ENCODE measurements at regions not wholly inside any gene's neighbourhood (a gene's known extent, or its start where the extent isn't known, plus 50 kb on each side); places are given as distances from the start of the nearest gene placed in this dataset.

DNA sequence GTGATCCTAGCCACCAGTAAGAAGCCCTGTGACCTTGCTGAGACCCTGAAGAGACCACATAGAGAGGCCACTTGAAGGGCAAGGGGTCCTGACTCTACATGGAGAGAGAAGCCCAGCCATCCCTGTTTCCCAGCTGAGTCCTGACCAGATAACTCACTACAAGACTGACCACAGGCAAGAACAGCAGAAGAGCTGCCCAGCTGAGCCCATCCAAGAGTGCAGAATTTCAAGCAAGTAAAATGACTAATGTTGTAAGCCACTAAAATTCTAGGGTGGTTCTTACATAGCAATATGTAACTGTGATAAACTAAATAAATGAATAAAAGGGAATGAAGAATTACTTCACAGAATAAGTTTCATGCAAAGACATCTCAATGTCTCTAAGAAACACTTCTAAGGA lies 58.4 kb upstream of the WIPF1 start (continued):
- TF ChIP-seq, protein P1, sequence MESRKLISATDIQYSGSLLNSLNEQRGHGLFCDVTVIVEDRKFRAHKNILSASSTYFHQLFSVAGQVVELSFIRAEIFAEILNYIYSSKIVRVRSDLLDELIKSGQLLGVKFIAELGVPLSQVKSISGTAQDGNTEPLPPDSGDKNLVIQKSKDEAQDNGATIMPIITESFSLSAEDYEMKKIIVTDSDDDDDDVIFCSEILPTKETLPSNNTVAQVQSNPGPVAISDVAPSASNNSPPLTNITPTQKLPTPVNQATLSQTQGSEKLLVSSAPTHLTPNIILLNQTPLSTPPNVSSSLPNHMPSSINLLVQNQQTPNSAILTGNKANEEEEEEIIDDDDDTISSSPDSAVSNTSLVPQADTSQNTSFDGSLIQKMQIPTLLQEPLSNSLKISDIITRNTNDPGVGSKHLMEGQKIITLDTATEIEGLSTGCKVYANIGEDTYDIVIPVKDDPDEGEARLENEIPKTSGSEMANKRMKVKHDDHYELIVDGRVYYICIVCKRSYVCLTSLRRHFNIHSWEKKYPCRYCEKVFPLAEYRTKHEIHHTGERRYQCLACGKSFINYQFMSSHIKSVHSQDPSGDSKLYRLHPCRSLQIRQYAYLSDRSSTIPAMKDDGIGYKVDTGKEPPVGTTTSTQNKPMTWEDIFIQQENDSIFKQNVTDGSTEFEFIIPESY (IDR thresholded peaks at IDR 0.05; ENCODE audit: borderline replicate concordance, low read depth) = no peak

DNA sequence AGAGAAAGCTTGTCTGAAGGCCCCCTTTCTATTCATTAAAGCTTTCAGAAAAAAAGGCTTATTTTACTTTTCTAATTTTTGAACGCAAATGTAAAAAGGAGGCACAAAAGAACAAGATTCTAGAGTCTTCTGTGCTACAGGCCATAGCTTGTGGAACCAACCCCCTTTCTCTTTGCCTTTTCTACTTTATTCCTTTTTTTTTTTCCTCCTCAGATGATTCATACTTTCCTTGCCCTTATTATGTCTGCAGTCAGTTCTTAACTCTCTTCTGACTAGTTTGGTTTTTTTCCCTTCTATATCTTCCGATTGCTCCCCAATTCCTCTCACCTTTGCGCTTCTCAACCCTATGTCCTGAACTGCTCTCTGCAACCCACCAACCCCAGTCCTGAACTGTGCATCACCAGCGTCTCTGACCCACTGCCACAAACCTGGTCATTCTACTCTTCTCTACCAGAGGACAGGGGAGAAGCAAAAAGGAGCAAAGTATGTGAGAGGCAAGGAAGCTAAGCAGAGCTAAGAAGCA lies 56.9 kb upstream of the WIPF1 start:
- Histone ChIP-seq H4K20me1 (ENCODE audit: insufficient read depth) (no peaks in the 10 kb centered on the region), H3K27ac (ENCODE audit: low read depth in 2 of 2, low read length in 1 of 2) (peak overlapping the region; percentile 16 to 34; a peak in 3 of 4 replicates), H3K4me2 (0 out of 2 replicates have a peak overlapping the region, but pooled peaks have one; percentile 27), H3K9me3 (no peaks in the 10 kb centered on the region), H3K36me3 (replicated peaks in 1 of 2; ENCODE audit: control insufficient read depth in 1 of 2, insufficient read depth in 2 of 2, low read length in 1 of 2) (peaks cover 17 to 35% of the 10 kb centered on the region in 2 experiments), H3K9me2 (no peaks in the 10 kb centered on the region), H3K4me3 (ENCODE audit: low read depth in 2 of 2, low read length in 1 of 2) (no peak overlapping the region), H3F3A (replicated peaks; ENCODE audit: insufficient read depth) (no peaks in the 10 kb centered on the region), H3K4me1 (ENCODE audit: control insufficient read depth in 1 of 2, insufficient read depth in 2 of 2, low read depth in 1 of 2, low read length in 1 of 2) (peaks cover 6 to 8% of the 10 kb centered on the region in 2 experiments; a peak in 2 of 4 replicates), H3K27me3 (ENCODE audit: insufficient read depth) (no peaks in the 10 kb centered on the region), H3K79me2 (ENCODE audit: insufficient read depth) (peaks cover 86% of the 10 kb centered on the region), H3K9ac (no peak overlapping the region), H2AFZ (ENCODE audit: low read depth) (no peak overlapping the region)
- ChIA-PET CTCF (no interaction called here), POLR2A (no interaction called here)
- TF ChIP-seq JUND (IDR thresholded peaks at IDR 0.05) (peak; percentile 33; the same call in 1 of the 2 replicates), RAD21 (IDR thresholded peaks at IDR 0.05; ENCODE audit: low read length) (no peak), TEAD4 (IDR thresholded peaks at IDR 0.05; ENCODE audit: borderline replicate concordance, insufficient read depth) (no peak)
- TF ChIP-seq, protein P2, sequence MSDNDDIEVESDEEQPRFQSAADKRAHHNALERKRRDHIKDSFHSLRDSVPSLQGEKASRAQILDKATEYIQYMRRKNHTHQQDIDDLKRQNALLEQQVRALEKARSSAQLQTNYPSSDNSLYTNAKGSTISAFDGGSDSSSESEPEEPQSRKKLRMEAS (IDR thresholded peaks at IDR 0.05; ENCODE audit: low read depth) = no peak
- TF ChIP-seq, protein P3, sequence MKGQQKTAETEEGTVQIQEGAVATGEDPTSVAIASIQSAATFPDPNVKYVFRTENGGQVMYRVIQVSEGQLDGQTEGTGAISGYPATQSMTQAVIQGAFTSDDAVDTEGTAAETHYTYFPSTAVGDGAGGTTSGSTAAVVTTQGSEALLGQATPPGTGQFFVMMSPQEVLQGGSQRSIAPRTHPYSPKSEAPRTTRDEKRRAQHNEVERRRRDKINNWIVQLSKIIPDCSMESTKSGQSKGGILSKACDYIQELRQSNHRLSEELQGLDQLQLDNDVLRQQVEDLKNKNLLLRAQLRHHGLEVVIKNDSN (IDR thresholded peaks at IDR 0.05; ENCODE audit: borderline replicate concordance, low read depth) = no peak
- TF ChIP-seq, protein P4, sequence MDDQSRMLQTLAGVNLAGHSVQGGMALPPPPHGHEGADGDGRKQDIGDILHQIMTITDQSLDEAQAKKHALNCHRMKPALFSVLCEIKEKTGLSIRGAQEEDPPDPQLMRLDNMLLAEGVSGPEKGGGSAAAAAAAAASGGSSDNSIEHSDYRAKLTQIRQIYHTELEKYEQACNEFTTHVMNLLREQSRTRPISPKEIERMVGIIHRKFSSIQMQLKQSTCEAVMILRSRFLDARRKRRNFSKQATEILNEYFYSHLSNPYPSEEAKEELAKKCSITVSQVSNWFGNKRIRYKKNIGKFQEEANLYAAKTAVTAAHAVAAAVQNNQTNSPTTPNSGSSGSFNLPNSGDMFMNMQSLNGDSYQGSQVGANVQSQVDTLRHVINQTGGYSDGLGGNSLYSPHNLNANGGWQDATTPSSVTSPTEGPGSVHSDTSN (IDR thresholded peaks at IDR 0.05) = no peak
- 93% methylated on average over 4 of the region's 4 CpGs for WGBS (ENCODE audit: low lambda C conversion rate)
- DNase-seq = no peak

DNA sequence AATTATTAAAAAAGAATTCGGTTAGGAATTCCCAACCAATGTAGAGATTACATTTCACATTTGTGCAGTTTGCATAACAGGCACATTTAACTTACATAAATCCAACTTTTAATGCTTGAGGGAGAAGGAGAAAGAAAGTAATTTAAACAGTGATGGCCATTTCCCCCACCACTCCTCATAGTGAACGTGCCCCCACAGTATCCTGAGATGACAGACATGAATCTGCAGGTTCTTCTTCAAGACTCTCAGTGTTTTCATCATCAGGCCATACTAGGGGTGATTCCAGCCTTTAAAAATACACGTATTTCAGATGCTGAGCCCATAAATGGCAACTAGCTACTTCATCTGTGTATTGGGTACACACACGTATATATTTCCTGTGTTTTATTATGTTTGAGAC lies 51.3 kb upstream of the WIPF1 start:
- Histone ChIP-seq H3F3A (replicated peaks; ENCODE audit: insufficient read depth) (no peaks in the 10 kb centered on the region), H3K36me3 (replicated peaks in 1 of 2; ENCODE audit: control insufficient read depth in 1 of 2, insufficient read depth in 2 of 2, low read length in 1 of 2) (peaks cover 29 to 36% of the 10 kb centered on the region in 2 experiments), H3K9ac (no peak overlapping the region), H2AFZ (ENCODE audit: low read depth) (no peak overlapping the region), H3K27me3 (ENCODE audit: insufficient read depth) (no peaks in the 10 kb centered on the region), H3K9me3 (no peaks in the 10 kb centered on the region), H3K79me2 (ENCODE audit: insufficient read depth) (peaks cover 93% of the 10 kb centered on the region), H3K4me2 (no peak overlapping the region), H3K4me1 (ENCODE audit: control insufficient read depth in 1 of 2, insufficient read depth in 2 of 2, low read depth in 1 of 2, low read length in 1 of 2) (no peaks in the 10 kb centered on the region; a peak in 2 of 4 replicates), H4K20me1 (ENCODE audit: insufficient read depth) (no peaks in the 10 kb centered on the region), H3K9me2 (no peaks in the 10 kb centered on the region), H3K27ac (ENCODE audit: low read depth in 2 of 2, low read length in 1 of 2) (no peak overlapping the region), H3K4me3 (ENCODE audit: low read depth in 2 of 2, low read length in 1 of 2) (no peak overlapping the region)
- CTCF ChIA-PET = no interaction called here
- DNase-seq = no peak
- WGBS (ENCODE audit: low lambda C conversion rate) = 98% methylated on average over 4 of the region's 4 CpGs
- POLR2A ChIA-PET = no interaction called here
- TF ChIP-seq NFIC (IDR thresholded peaks at IDR 0.05; ENCODE audit: borderline replicate concordance) = no peak
- no peak for TF ChIP-seq GATA2 (CRISPR knock-in tag; IDR thresholded peaks at IDR 0.05)
- TF ChIP-seq, protein P5, sequence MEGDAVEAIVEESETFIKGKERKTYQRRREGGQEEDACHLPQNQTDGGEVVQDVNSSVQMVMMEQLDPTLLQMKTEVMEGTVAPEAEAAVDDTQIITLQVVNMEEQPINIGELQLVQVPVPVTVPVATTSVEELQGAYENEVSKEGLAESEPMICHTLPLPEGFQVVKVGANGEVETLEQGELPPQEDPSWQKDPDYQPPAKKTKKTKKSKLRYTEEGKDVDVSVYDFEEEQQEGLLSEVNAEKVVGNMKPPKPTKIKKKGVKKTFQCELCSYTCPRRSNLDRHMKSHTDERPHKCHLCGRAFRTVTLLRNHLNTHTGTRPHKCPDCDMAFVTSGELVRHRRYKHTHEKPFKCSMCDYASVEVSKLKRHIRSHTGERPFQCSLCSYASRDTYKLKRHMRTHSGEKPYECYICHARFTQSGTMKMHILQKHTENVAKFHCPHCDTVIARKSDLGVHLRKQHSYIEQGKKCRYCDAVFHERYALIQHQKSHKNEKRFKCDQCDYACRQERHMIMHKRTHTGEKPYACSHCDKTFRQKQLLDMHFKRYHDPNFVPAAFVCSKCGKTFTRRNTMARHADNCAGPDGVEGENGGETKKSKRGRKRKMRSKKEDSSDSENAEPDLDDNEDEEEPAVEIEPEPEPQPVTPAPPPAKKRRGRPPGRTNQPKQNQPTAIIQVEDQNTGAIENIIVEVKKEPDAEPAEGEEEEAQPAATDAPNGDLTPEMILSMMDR (IDR thresholded peaks at IDR 0.05) = no peak
- no peak for TF ChIP-seq EP300 (IDR thresholded peaks at IDR 0.05; ENCODE audit: borderline replicate concordance in 1 of 2, low read depth in 1 of 2, low read length in 1 of 2)
- TF ChIP-seq, protein P3 (IDR thresholded peaks at IDR 0.05; ENCODE audit: borderline replicate concordance, low read depth) = no peak
- TF ChIP-seq TAF1 (IDR thresholded peaks at IDR 0.05; ENCODE audit: borderline replicate concordance, low read depth, low read length) = no peak
- TF ChIP-seq GABPA (IDR thresholded peaks at IDR 0.05; ENCODE audit: low read depth) = no peak
- TF ChIP-seq RAD21 (IDR thresholded peaks at IDR 0.05; ENCODE audit: low read length) = no peak
- TF ChIP-seq RFX5 (IDR thresholded peaks at IDR 0.05; ENCODE audit: low read length) = no peak
- TF ChIP-seq, protein P6, sequence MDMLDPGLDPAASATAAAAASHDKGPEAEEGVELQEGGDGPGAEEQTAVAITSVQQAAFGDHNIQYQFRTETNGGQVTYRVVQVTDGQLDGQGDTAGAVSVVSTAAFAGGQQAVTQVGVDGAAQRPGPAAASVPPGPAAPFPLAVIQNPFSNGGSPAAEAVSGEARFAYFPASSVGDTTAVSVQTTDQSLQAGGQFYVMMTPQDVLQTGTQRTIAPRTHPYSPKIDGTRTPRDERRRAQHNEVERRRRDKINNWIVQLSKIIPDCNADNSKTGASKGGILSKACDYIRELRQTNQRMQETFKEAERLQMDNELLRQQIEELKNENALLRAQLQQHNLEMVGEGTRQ (IDR thresholded peaks at IDR 0.05; ENCODE audit: borderline replicate concordance, low read depth, low read length) = no peak
- TF ChIP-seq FOSL2 (IDR thresholded peaks at IDR 0.05; ENCODE audit: borderline replicate concordance, low read depth) = no peak
- TF ChIP-seq NRF1 (IDR thresholded peaks at IDR 0.05; ENCODE audit: low read depth, low read length) = no peak

Measured in SK-N-SH (cell line).